ENCODE measurements at regions not wholly inside any gene's neighbourhood (a gene's known extent, or its start where the extent isn't known, plus 50 kb on each side); places are given as distances from the start of the nearest gene placed in this dataset.

DNA sequence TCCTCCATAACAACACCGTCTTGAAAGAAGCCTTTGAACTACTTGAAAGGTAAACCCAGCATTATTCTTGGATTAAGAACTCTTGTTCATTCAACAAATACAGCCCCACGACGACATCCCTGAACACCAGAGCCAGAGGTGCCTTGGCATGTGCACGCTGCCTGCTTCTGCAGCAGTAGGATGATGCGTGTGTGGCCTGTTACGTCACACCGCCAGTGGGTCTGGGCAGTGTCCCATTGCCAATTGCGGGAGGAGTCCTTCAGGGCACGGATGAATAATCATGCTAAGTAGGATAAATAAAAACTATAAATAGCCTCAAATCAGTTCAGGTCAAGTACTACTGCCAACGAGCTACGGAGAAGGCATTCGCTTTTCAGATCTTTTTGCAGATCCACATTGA lies 380.5 kb downstream of the SHANK2 start:
- TF ChIP-seq ZBTB7A (IDR thresholded peaks at IDR 0.05; ENCODE audit: low read depth) (no peak), TAF1 (IDR thresholded peaks at IDR 0.05; ENCODE audit: low read depth) (no peak), EP300 (IDR thresholded peaks at IDR 0.05; ENCODE audit: borderline replicate concordance) (no peak), YY1 (IDR thresholded peaks at IDR 0.05; ENCODE audit: low read depth) (no peak), CEBPB (IDR thresholded peaks at IDR 0.05) (no peak), FOXM1 (IDR thresholded peaks at IDR 0.05; ENCODE audit: borderline replicate concordance, low read depth) (no peak)
- TF ChIP-seq, protein P1, sequence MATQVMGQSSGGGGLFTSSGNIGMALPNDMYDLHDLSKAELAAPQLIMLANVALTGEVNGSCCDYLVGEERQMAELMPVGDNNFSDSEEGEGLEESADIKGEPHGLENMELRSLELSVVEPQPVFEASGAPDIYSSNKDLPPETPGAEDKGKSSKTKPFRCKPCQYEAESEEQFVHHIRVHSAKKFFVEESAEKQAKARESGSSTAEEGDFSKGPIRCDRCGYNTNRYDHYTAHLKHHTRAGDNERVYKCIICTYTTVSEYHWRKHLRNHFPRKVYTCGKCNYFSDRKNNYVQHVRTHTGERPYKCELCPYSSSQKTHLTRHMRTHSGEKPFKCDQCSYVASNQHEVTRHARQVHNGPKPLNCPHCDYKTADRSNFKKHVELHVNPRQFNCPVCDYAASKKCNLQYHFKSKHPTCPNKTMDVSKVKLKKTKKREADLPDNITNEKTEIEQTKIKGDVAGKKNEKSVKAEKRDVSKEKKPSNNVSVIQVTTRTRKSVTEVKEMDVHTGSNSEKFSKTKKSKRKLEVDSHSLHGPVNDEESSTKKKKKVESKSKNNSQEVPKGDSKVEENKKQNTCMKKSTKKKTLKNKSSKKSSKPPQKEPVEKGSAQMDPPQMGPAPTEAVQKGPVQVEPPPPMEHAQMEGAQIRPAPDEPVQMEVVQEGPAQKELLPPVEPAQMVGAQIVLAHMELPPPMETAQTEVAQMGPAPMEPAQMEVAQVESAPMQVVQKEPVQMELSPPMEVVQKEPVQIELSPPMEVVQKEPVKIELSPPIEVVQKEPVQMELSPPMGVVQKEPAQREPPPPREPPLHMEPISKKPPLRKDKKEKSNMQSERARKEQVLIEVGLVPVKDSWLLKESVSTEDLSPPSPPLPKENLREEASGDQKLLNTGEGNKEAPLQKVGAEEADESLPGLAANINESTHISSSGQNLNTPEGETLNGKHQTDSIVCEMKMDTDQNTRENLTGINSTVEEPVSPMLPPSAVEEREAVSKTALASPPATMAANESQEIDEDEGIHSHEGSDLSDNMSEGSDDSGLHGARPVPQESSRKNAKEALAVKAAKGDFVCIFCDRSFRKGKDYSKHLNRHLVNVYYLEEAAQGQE (IDR thresholded peaks at IDR 0.05; ENCODE audit: low read depth), result no peak
- TF ChIP-seq, protein P2, sequence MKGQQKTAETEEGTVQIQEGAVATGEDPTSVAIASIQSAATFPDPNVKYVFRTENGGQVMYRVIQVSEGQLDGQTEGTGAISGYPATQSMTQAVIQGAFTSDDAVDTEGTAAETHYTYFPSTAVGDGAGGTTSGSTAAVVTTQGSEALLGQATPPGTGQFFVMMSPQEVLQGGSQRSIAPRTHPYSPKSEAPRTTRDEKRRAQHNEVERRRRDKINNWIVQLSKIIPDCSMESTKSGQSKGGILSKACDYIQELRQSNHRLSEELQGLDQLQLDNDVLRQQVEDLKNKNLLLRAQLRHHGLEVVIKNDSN (IDR thresholded peaks at IDR 0.05), result no peak
- TF ChIP-seq, protein P3, sequence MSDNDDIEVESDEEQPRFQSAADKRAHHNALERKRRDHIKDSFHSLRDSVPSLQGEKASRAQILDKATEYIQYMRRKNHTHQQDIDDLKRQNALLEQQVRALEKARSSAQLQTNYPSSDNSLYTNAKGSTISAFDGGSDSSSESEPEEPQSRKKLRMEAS (IDR thresholded peaks at IDR 0.05), result no peak
